A549 (cell line): ENCODE measurements at regions not wholly inside any gene's neighbourhood (a gene's known extent, or its start where the extent isn't known, plus 50 kb on each side); places are given as distances from the start of the nearest gene placed in this dataset.

ENCODE experiments used
- ATAC-seq, 2 experiments: fragments of 200-7000 bp in 1 of 2; fragments of >200 bp in 1 of 2; cut with Nextera tagmentation in 1 of 2; cut with Tn5 transposase in 1 of 2; 3 replicates each; pipeline versions ENCODE4 v1.8.0 to v1.9.1; 2018 to 2020; ENCODE audit warnings: mild to moderate bottlenecking in 1 of 2, moderate library complexity in 1 of 2
- CTCF ChIA-PET: fragments of 300-600 bp; sonication (Branson Sonifier 250); formaldehyde crosslinking; extraction: SDS; loops from one replicate; lab custom pipeline; 2021; ENCODE audit warnings: antibody characterized with exemption, inconsistent platforms; lab: Yijun Ruan, JAX
- POLR2A ChIA-PET: fragments of 350-600 bp; formaldehyde crosslinking; extraction: SDS; loops from one replicate; lab custom pipeline; 2021; ENCODE audit warnings: antibody characterized with exemption, inconsistent platforms; lab: Yijun Ruan, JAX
- DNase-seq, 2 experiments: peaks; one replicate each; pipeline versions ENCODE4 v3.0.0 to v3.0.0-alpha.2; 2011 to 2016; ENCODE audit warnings: low read depth in 1 of 2, low spot score in 1 of 2
- FAIRE-seq: peaks from 2 replicates; lab custom pipeline; 2011; peaks lifted over from hg19 to GRCh38; lab: Jason Lieb, UNC
- H3K27ac ChIP-seq, 2 experiments: fragments of >200 bp; sonication (Bioruptor Twin); formaldehyde crosslinking; 3 replicates each; pipeline ENCODE4 v1.5.1; 2016 to 2017
- H3K4me1 ChIP-seq: fragments of >200 bp; sonication (Bioruptor Twin); formaldehyde crosslinking; 3 replicates; pipeline ENCODE4 v1.6.1; 2016
- H3K4me2 ChIP-seq: fragments of >200 bp; sonication (Bioruptor Twin); formaldehyde crosslinking; 3 replicates; pipeline ENCODE4 v1.6.1; 2016
- H3K4me3 ChIP-seq: fragments of >200 bp; sonication (Bioruptor Twin); formaldehyde crosslinking; 3 replicates; pipeline ENCODE4 v1.5.1; 2016
- H3K9me3 ChIP-seq: fragments of >200 bp; sonication (Bioruptor Twin); formaldehyde crosslinking; 3 replicates; pipeline ENCODE4 v1.6.1; 2016
- BCL3 ChIP-seq: fragments of >200 bp; sonication (Bioruptor Twin); formaldehyde crosslinking; IDR thresholded peaks from 3 replicates; pipeline ENCODE4 v1.6.1; 2016
- BHLHE40 ChIP-seq: IDR thresholded peaks from 2 replicates; pipeline ENCODE4 v1.6.1; 2012; ENCODE audit warnings: low read depth, low read length, inconsistent platforms
- CBX8 ChIP-seq: fragments of 200-600 bp; sonication (generic); IDR thresholded peaks from 2 replicates; pipeline ENCODE4 v1.6.1; 2016
- CHD4 ChIP-seq: fragments of 200-600 bp; sonication (generic); IDR thresholded peaks from 2 replicates; pipeline ENCODE4 v1.6.1; 2016; ENCODE audit warnings: antibody characterized with exemption, mild to moderate bottlenecking, borderline replicate concordance
- EP300 ChIP-seq, 2 experiments: fragments of >200 bp; sonication (Bioruptor Twin); formaldehyde crosslinking; IDR thresholded peaks; 2 replicates in 1 of 2; 3 replicates in 1 of 2; pipeline ENCODE4 v1.6.1; 2016 to 2017
- FOXS1 ChIP-seq: fragments of 250-450 bp; sonication (Bioruptor Pico); IDR thresholded peaks from 2 replicates; pipeline ENCODE4 v1.5.0; 2020; ENCODE audit warnings: mild to moderate bottlenecking, moderate library complexity
- HEYL ChIP-seq: fragments of 250-450 bp; sonication (Bioruptor Pico); IDR thresholded peaks from 2 replicates; pipeline ENCODE4 v1.8.0; 2021; ENCODE audit warnings: mild to moderate bottlenecking, moderate library complexity
- HOXB13 ChIP-seq: fragments of 250-450 bp; sonication (Bioruptor Pico); IDR thresholded peaks from 2 replicates; pipeline ENCODE4 v1.5.0; 2020; ENCODE audit warnings: low read depth, mild to moderate bottlenecking, moderate library complexity
- JUN ChIP-seq, 2 experiments: fragments of >200 bp; sonication (Bioruptor Twin); formaldehyde crosslinking; IDR thresholded peaks; 2 replicates in 1 of 2; 3 replicates in 1 of 2; pipeline ENCODE4 v1.6.1; 2016 to 2017
- JUNB ChIP-seq: fragments of >200 bp; sonication (Bioruptor Twin); formaldehyde crosslinking; IDR thresholded peaks from 2 replicates; pipeline ENCODE4 v1.6.1; 2016
- KDM1A ChIP-seq: fragments of 200-600 bp; sonication (generic); IDR thresholded peaks from 2 replicates; pipeline ENCODE4 v1.6.1; 2016; ENCODE audit warnings: low read depth, mild to moderate bottlenecking
- MAFK ChIP-seq: fragments of 450-650 bp; IDR thresholded peaks from 2 replicates; pipeline ENCODE4 v1.6.1; 2014; ENCODE audit not compliant: partially characterized antibody
- MAZ ChIP-seq: fragments of 150-350 bp; IDR thresholded peaks from 2 replicates; pipeline ENCODE4 v1.6.1; 2014; ENCODE audit warnings: antibody characterized with exemption, low read depth, low read length, borderline replicate concordance
- NFE2L2 ChIP-seq: fragments of 150-350 bp; conservative IDR thresholded peaks from 2 replicates; pipeline ENCODE4 v1.6.1; 2014; ENCODE audit warnings: low read length
- NPAS2 ChIP-seq: fragments of 250-450 bp; sonication (Bioruptor Pico); IDR thresholded peaks from 2 replicates; pipeline ENCODE4 v1.8.0; 2022; ENCODE audit warnings: mild to moderate bottlenecking, moderate library complexity, borderline replicate concordance
- NR3C1 ChIP-seq: fragments of >200 bp; sonication (Bioruptor Twin); formaldehyde crosslinking; IDR thresholded peaks from 3 replicates; pipeline ENCODE4 v1.6.1; 2017
- PBX3 ChIP-seq: IDR thresholded peaks from 2 replicates; pipeline ENCODE4 v1.6.1; 2012
- RAD21 ChIP-seq, 2 experiments: fragments of >200 bp in 1 of 2; sonication (Bioruptor Twin) in 1 of 2; formaldehyde crosslinking in 1 of 2; IDR thresholded peaks in 1 of 2; conservative IDR thresholded peaks in 1 of 2; 2 replicates in 1 of 2; 3 replicates in 1 of 2; pipeline ENCODE4 v1.6.1; 2012 to 2018; ENCODE audit warnings: inconsistent platforms in 1 of 2
- RARB ChIP-seq: fragments of 250-450 bp; sonication (Bioruptor Pico); IDR thresholded peaks from 2 replicates; pipeline ENCODE4 v1.8.0; 2021; ENCODE audit warnings: mild to moderate bottlenecking, moderate library complexity
- RCOR1 ChIP-seq: fragments of 150-350 bp; IDR thresholded peaks from 2 replicates; pipeline ENCODE4 v1.6.1; 2014; ENCODE audit warnings: antibody characterized with exemption, low read length, low read depth
- RFX5 ChIP-seq: fragments of 450-650 bp; IDR thresholded peaks from 2 replicates; pipeline ENCODE4 v1.7.1; 2014; ENCODE audit warnings: antibody characterized with exemption, mild to moderate bottlenecking, moderate library complexity
- RNF2 ChIP-seq: fragments of 200-600 bp; sonication (generic); IDR thresholded peaks from 2 replicates; pipeline ENCODE4 v1.6.1; 2016; ENCODE audit warnings: low read depth, mild to moderate bottlenecking, antibody characterized with exemption, moderate library complexity, borderline replicate concordance
- ZFP36 ChIP-seq: fragments of 450-650 bp; IDR thresholded peaks from 2 replicates; pipeline ENCODE4 v1.6.1; 2014; ENCODE audit warnings: borderline replicate concordance; ENCODE audit not compliant: partially characterized antibody
- WGBS: methylation state at CpG from one replicate; pipeline ENCODE4 v1.1.6; 2017; ENCODE audit errors: missing lambda C conversion rate; 5-methylcytosine and 5-hydroxymethylcytosine counted together
- TF ChIP-seq, protein P1 (sequence below): fragments of 250-450 bp; sonication (Bioruptor Pico); IDR thresholded peaks from 2 replicates; pipeline ENCODE4 v1.5.0; 2020; ENCODE audit warnings: low read depth, mild to moderate bottlenecking, moderate library complexity
- TF ChIP-seq, protein P2 (sequence below): IDR thresholded peaks from 2 replicates; pipeline ENCODE4 v1.6.1; 2012; ENCODE audit warnings: low read depth, borderline replicate concordance
- TF ChIP-seq, protein P3 (sequence below): fragments of >200 bp; sonication (Bioruptor Twin); formaldehyde crosslinking; IDR thresholded peaks from 3 replicates; pipeline ENCODE4 v1.5.1; 2016

- Histone ChIP-seq H3K4me2 (no peak overlapping the region), H3K4me1 (no peaks in the 10 kb centered on the region), H3K4me3 (no peak overlapping the region), H3K27ac (no peak overlapping the region), H3K9me3 (no peaks in the 10 kb centered on the region)
- no peak for TF ChIP-seq HOXB13 (CRISPR knock-in tag)
- no peak for TF ChIP-seq JUNB
- TF ChIP-seq MAFK, result no peak
- no peak for TF ChIP-seq JUN (IDR thresholded peaks at IDR 0.05)
- no peak for TF ChIP-seq BHLHE40
- no peak for TF ChIP-seq RAD21 (conservative IDR thresholded peaks at IDR 0.05 in 1 of 2, IDR thresholded peaks at IDR 0.05 in 1 of 2)
- no peak for TF ChIP-seq CHD4
- TF ChIP-seq NPAS2, result no peak
- no peak for TF ChIP-seq NFE2L2
- no peak for TF ChIP-seq HEYL (CRISPR knock-in tag)
- TF ChIP-seq BCL3, result no peak
- TF ChIP-seq RARB (CRISPR knock-in tag), result no peak
- TF ChIP-seq, protein P1, sequence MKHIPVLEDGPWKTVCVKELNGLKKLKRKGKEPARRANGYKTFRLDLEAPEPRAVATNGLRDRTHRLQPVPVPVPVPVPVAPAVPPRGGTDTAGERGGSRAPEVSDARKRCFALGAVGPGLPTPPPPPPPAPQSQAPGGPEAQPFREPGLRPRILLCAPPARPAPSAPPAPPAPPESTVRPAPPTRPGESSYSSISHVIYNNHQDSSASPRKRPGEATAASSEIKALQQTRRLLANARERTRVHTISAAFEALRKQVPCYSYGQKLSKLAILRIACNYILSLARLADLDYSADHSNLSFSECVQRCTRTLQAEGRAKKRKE (CRISPR knock-in tag), result no peak
- TF ChIP-seq, protein P2, sequence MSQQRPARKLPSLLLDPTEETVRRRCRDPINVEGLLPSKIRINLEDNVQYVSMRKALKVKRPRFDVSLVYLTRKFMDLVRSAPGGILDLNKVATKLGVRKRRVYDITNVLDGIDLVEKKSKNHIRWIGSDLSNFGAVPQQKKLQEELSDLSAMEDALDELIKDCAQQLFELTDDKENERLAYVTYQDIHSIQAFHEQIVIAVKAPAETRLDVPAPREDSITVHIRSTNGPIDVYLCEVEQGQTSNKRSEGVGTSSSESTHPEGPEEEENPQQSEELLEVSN, result no peak
- ChIA-PET CTCF (no interaction called here), POLR2A (no interaction called here)
- WGBS, result 72% methylated on average over 6 of the region's 6 CpGs
- DNase-seq (no peak), FAIRE-seq (no peak), ATAC-seq (no peak)
Observed at GRCh38 chr6:9496837-9497236, 918.0 kb downstream of the TFAP2A start.

DNA sequence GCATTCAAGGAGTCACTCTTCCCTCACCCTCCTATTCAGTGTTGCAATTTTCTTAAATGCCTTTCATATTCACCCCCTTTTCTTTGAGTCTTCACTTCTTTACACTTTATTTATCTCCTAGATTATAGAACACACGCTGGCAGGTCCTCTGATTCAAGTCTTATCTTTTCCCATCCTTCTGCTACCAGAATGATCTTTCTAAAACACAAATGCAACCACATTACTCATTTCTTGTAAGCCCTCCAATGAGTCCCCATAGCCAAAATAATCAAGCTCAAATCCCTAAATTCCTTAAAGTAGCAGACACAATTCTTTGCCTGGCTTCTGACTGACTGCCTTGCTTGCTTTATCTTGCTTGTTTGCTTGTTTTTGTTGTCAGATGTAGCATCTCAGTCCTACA lies 920.0 kb downstream of the TFAP2A start:
- FAIRE-seq (no peak), ATAC-seq (no peak), DNase-seq (no peak)
- 38% methylated on average over 1 of the region's 1 CpG for whole genome bisulfite sequencing
- no peaks in the 10 kb centered on the region for H3K4me1 ChIP-seq
- H3K4me2 ChIP-seq, result no peak overlapping the region
- CTCF ChIA-PET, result no interaction called here
- POLR2A ChIA-PET, result no interaction called here
- H3K9me3 ChIP-seq, result no peaks in the 10 kb centered on the region
- H3K27ac ChIP-seq, result no peak overlapping the region
- no peak overlapping the region for H3K4me3 ChIP-seq
- TF ChIP-seq RCOR1 (no peak), JUNB (no peak), KDM1A (no peak), PBX3 (no peak), RFX5 (no peak), RAD21 (conservative IDR thresholded peaks at IDR 0.05 in 1 of 2, IDR thresholded peaks at IDR 0.05 in 1 of 2) (no peak), HOXB13 (CRISPR knock-in tag) (no peak), FOXS1 (CRISPR knock-in tag) (no peak), MAZ (no peak), ZFP36 (no peak), RNF2 (no peak), CBX8 (no peak), NFE2L2 (no peak), NR3C1 (no peak), EP300 (IDR thresholded peaks at IDR 0.05) (no peak)
- TF ChIP-seq, protein P3, sequence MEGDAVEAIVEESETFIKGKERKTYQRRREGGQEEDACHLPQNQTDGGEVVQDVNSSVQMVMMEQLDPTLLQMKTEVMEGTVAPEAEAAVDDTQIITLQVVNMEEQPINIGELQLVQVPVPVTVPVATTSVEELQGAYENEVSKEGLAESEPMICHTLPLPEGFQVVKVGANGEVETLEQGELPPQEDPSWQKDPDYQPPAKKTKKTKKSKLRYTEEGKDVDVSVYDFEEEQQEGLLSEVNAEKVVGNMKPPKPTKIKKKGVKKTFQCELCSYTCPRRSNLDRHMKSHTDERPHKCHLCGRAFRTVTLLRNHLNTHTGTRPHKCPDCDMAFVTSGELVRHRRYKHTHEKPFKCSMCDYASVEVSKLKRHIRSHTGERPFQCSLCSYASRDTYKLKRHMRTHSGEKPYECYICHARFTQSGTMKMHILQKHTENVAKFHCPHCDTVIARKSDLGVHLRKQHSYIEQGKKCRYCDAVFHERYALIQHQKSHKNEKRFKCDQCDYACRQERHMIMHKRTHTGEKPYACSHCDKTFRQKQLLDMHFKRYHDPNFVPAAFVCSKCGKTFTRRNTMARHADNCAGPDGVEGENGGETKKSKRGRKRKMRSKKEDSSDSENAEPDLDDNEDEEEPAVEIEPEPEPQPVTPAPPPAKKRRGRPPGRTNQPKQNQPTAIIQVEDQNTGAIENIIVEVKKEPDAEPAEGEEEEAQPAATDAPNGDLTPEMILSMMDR, result no peak
